ENCODE measurements at regions not wholly inside any gene's neighbourhood (a gene's known extent, or its start where the extent isn't known, plus 50 kb on each side); places are given as distances from the start of the nearest gene placed in this dataset.

DNA sequence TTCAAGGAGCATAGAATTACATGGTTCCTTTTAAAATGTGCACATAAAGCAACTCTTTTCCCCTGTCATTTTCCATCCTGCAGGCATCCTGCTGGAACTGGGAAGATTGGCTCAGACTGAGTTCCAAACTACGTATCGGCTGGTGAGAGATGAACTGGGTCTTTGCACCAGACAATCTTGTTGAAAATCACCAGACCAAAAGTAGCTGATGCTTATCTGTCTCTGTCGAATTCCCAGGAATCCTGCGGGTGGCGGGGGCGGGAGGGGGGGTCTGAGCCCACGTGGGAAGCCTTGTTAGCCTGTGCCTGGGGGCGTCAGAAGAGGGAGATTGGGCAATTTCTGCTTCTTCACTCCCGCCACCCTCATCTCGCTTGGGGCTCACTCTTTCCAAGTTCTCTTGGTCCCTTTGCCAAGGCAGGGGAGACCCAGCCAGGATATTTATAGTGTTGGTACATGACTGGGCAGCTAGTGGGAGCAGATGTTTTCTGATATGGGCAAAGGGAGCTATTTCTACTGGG, 90.1 kb upstream of the SLC25A33 start:
- Histone ChIP-seq H3K4me2 (ENCODE audit: control insufficient read depth, extremely low read depth, insufficient read depth, low read depth, low read length) (peak overlapping the region; percentile 49), H3K27ac (ENCODE audit: control insufficient read depth, insufficient read depth, low read length) (no peak overlapping the region), H3K27me3 (ENCODE audit: control insufficient read depth, extremely low read depth, insufficient read depth, low read length) (no peaks in the 10 kb centered on the region), H4K20me1 (ENCODE audit: control insufficient read depth, extremely low read depth, insufficient read depth, low read length) (no peaks in the 10 kb centered on the region), H3K9me1 (ENCODE audit: control insufficient read depth, extremely low read depth, insufficient read depth, low read length) (no peaks in the 10 kb centered on the region), H3K4me1 (ENCODE audit: control insufficient read depth, extremely low read depth, insufficient read depth, low read length) (peaks cover 28% of the 10 kb centered on the region), H3K4me3 (ENCODE audit: control insufficient read depth in 2 of 3, extremely low read depth in 1 of 3, insufficient read depth in 2 of 3, low read depth in 1 of 3, low read length in 3 of 3) (no peak overlapping the region), H3K9ac (ENCODE audit: control insufficient read depth, extremely low read depth, insufficient read depth, low read length) (no peak overlapping the region), H3K9me3 (ENCODE audit: control insufficient read depth, low read depth, low read length) (no peaks in the 10 kb centered on the region), H3K79me2 (ENCODE audit: control insufficient read depth, insufficient read depth, low read length) (no peaks in the 10 kb centered on the region), H2AFZ (ENCODE audit: control insufficient read depth, low read length) (peak overlapping the region; percentile 21), H3K36me3 (ENCODE audit: control insufficient read depth in 2 of 2, extremely low read depth in 1 of 2, insufficient read depth in 2 of 2, low read length in 2 of 2) (no peaks in the 10 kb centered on the region)
- dilution Hi-C loops (cut with MboI; ENCODE audit: extremely low pct_ligation_motif_present, low sequenced_read_pairs) = no loop called here
- DNase-seq (ENCODE audit: low read depth, low spot score) (no peak), FAIRE-seq (peak; percentile 63)
- no peak for TF ChIP-seq EZH2 (IDR thresholded peaks at IDR 0.05; ENCODE audit: low read length)
- TF ChIP-seq, protein P1, sequence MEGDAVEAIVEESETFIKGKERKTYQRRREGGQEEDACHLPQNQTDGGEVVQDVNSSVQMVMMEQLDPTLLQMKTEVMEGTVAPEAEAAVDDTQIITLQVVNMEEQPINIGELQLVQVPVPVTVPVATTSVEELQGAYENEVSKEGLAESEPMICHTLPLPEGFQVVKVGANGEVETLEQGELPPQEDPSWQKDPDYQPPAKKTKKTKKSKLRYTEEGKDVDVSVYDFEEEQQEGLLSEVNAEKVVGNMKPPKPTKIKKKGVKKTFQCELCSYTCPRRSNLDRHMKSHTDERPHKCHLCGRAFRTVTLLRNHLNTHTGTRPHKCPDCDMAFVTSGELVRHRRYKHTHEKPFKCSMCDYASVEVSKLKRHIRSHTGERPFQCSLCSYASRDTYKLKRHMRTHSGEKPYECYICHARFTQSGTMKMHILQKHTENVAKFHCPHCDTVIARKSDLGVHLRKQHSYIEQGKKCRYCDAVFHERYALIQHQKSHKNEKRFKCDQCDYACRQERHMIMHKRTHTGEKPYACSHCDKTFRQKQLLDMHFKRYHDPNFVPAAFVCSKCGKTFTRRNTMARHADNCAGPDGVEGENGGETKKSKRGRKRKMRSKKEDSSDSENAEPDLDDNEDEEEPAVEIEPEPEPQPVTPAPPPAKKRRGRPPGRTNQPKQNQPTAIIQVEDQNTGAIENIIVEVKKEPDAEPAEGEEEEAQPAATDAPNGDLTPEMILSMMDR (optimal IDR thresholded peaks at IDR 0.05 in 1 of 3, IDR thresholded peaks at IDR 0.05 in 1 of 3, conservative IDR thresholded peaks at IDR 0.05 in 1 of 3; ENCODE audit: extremely low read depth in 1 of 3, insufficient read depth in 2 of 3, low read length in 3 of 3) = no peak

DNA sequence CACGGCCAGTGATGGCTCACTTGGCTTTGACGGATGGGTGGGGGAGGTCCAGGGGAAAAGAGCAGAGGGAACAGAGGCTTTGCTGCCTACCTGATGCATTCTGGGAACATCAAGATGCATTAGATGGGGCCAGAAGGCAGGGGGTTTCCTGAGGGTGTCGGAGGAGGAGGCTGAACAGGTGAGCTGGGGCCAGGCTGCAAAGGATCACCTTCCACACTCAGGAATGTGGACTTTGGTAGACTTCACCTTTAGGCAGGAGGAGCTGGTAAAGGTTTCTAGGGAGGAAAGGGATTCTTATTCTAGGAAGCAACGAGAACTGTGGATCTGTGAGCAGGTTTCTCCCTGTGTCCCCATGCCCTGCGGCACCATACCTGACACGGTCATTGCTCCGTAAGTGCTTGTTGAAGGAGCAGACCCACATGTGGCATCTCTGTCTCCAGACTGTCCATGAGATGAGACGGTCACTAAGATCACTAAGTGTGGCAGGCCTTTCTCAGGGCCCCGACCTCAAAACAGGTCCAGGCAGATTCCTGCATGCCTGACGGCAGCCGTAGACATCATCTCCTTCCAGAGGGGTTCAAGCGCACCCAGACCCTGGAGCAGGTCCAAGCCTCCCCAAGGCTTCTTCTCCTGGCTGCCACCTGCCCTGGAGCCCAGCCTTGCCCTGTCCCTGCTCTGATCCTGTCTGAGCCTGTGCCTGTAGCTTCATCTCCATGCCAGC, 89.1 kb upstream of the SLC25A33 start:
- dilution Hi-C loops (cut with MboI; ENCODE audit: extremely low pct_ligation_motif_present, low sequenced_read_pairs) = no loop called here
- Histone ChIP-seq H3K9ac (ENCODE audit: control insufficient read depth, extremely low read depth, insufficient read depth, low read length) (no peak overlapping the region), H3K36me3 (ENCODE audit: control insufficient read depth in 2 of 2, extremely low read depth in 1 of 2, insufficient read depth in 2 of 2, low read length in 2 of 2) (no peaks in the 10 kb centered on the region), H3K4me2 (ENCODE audit: control insufficient read depth, extremely low read depth, insufficient read depth, low read depth, low read length) (peak overlapping the region; percentile 43), H4K20me1 (ENCODE audit: control insufficient read depth, extremely low read depth, insufficient read depth, low read length) (no peaks in the 10 kb centered on the region), H3K27ac (ENCODE audit: control insufficient read depth, insufficient read depth, low read length) (no peak overlapping the region), H3K9me3 (ENCODE audit: control insufficient read depth, low read depth, low read length) (no peaks in the 10 kb centered on the region), H2AFZ (ENCODE audit: control insufficient read depth, low read length) (no peak overlapping the region), H3K9me1 (ENCODE audit: control insufficient read depth, extremely low read depth, insufficient read depth, low read length) (no peaks in the 10 kb centered on the region), H3K4me1 (ENCODE audit: control insufficient read depth, extremely low read depth, insufficient read depth, low read length) (peaks cover 22% of the 10 kb centered on the region), H3K27me3 (ENCODE audit: control insufficient read depth, extremely low read depth, insufficient read depth, low read length) (no peaks in the 10 kb centered on the region), H3K79me2 (ENCODE audit: control insufficient read depth, insufficient read depth, low read length) (no peaks in the 10 kb centered on the region), H3K4me3 (ENCODE audit: control insufficient read depth in 2 of 3, extremely low read depth in 1 of 3, insufficient read depth in 2 of 3, low read depth in 1 of 3, low read length in 3 of 3) (no peak overlapping the region)
- no peak for TF ChIP-seq EZH2 (IDR thresholded peaks at IDR 0.05; ENCODE audit: low read length)
- TF ChIP-seq, protein P1 (optimal IDR thresholded peaks at IDR 0.05 in 1 of 3, IDR thresholded peaks at IDR 0.05 in 1 of 3, conservative IDR thresholded peaks at IDR 0.05 in 1 of 3; ENCODE audit: extremely low read depth in 1 of 3, insufficient read depth in 2 of 3, low read length in 3 of 3) = no peak
- DNase-seq (ENCODE audit: low read depth, low spot score) (peak; percentile 86), FAIRE-seq (peak; percentile 84)

Measured in keratinocyte (primary cell).